DND-41 (cell line): ENCODE measurements at regions not wholly inside any gene's neighbourhood (a gene's known extent, or its start where the extent isn't known, plus 50 kb on each side); places are given as distances from the start of the nearest gene placed in this dataset.

Experiments used
- ATAC-seq: fragments of 200-7000 bp; cut with Tn5 transposase; 3 replicates; pipeline ENCODE4 v1.9.1; 2021; ENCODE audit warnings: low read depth; ENCODE audit not compliant: insufficient read depth
- DNase-seq: peaks from one replicate; pipeline ENCODE4 v3.0.0-alpha.2; 2020
- H2AFZ ChIP-seq: 2 replicates; pipeline ENCODE4 v1.6.0; 2012; ENCODE audit warnings: low read depth, low read length
- H3K27ac ChIP-seq: 2 replicates; pipeline ENCODE4 v1.5.1; 2012; ENCODE audit warnings: low read length, inconsistent platforms
- H3K27me3 ChIP-seq: fragments of 200-600 bp; sonication (generic); 2 replicates; pipeline ENCODE4 v1.6.0; 2012; ENCODE audit warnings: low read length, mild to moderate bottlenecking, inconsistent platforms; ENCODE audit not compliant: insufficient read depth, poor library complexity
- H3K36me3 ChIP-seq: 2 replicates; pipeline ENCODE4 v1.5.1; 2012; ENCODE audit warnings: low read length, inconsistent platforms; ENCODE audit not compliant: insufficient read depth
- H3K4me1 ChIP-seq: 2 replicates; pipeline ENCODE4 v1.5.1; 2012; ENCODE audit warnings: mild to moderate bottlenecking, low read length; ENCODE audit not compliant: insufficient read depth
- H3K4me2 ChIP-seq: 2 replicates; pipeline ENCODE4 v1.6.0; 2012; ENCODE audit warnings: mild to moderate bottlenecking, moderate library complexity, low read length, inconsistent platforms; ENCODE audit not compliant: insufficient read depth
- H3K4me3 ChIP-seq, 2 experiments: fragments of 200-600 bp in 1 of 2; shearing (Covaris generic) in 1 of 2; 2 replicates each; pipeline ENCODE4 v1.5.1; 2012 to 2016; ENCODE audit warnings: inconsistent platforms in 2 of 2, low read length in 2 of 2, mild to moderate bottlenecking in 2 of 2, low read depth in 1 of 2, moderate library complexity in 1 of 2
- H3K79me2 ChIP-seq: 2 replicates; pipeline ENCODE4 v1.6.0; 2012; ENCODE audit warnings: low read length, inconsistent platforms; ENCODE audit not compliant: insufficient read depth
- H3K9ac ChIP-seq: 2 replicates; pipeline ENCODE4 v1.6.0; 2012; ENCODE audit warnings: low read depth, mild to moderate bottlenecking, inconsistent platforms, low read length, moderate library complexity
- H3K9me3 ChIP-seq: 2 replicates; pipeline ENCODE4 v1.5.1; 2012; ENCODE audit warnings: low read length, moderate library complexity, mild to moderate bottlenecking, inconsistent platforms; ENCODE audit not compliant: insufficient read depth, severe bottlenecking
- H4K20me1 ChIP-seq: 2 replicates; pipeline ENCODE4 v1.6.0; 2012; ENCODE audit warnings: low read length; ENCODE audit not compliant: insufficient read depth
- EZH2 ChIP-seq: IDR thresholded peaks from 3 replicates; pipeline ENCODE4 v1.6.1; 2012; ENCODE audit warnings: borderline replicate concordance, low read depth, mild to moderate bottlenecking, moderate library complexity, low read length, inconsistent platforms; ENCODE audit not compliant: severe bottlenecking
- TF ChIP-seq, protein P1 (sequence below): IDR thresholded peaks from 2 replicates; pipeline ENCODE4 v1.5.1; 2012; ENCODE audit warnings: borderline replicate concordance, low read length, moderate library complexity, mild to moderate bottlenecking; ENCODE audit not compliant: poor library complexity, severe bottlenecking; ENCODE audit errors: extremely low read depth

DNA sequence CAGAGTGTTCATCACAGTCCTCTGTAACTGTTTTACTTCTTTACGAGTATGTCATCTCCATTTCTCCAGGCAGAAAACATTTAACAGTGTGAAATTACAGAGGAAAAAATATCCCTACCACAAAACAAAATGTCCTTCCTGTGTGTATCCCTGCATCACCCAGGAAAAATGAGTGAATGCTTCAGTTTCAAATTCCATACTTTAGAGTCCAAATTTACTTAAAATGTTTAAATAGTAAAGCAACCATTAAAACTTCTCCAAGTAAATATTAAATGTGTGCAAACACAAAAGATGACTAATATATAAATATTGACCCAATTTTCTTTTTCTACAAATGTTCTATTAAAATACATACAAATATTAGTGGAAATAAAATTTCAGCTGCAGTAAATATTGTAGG is 1016.6 kb upstream of the PCDH20 start:
- ATAC-seq (no peak), DNase-seq (no peak)
- no peaks in the 10 kb centered on the region for H4K20me1 ChIP-seq
- H3K9ac ChIP-seq = no peak overlapping the region
- H3K36me3 ChIP-seq = no peaks in the 10 kb centered on the region
- TF ChIP-seq, protein P1, sequence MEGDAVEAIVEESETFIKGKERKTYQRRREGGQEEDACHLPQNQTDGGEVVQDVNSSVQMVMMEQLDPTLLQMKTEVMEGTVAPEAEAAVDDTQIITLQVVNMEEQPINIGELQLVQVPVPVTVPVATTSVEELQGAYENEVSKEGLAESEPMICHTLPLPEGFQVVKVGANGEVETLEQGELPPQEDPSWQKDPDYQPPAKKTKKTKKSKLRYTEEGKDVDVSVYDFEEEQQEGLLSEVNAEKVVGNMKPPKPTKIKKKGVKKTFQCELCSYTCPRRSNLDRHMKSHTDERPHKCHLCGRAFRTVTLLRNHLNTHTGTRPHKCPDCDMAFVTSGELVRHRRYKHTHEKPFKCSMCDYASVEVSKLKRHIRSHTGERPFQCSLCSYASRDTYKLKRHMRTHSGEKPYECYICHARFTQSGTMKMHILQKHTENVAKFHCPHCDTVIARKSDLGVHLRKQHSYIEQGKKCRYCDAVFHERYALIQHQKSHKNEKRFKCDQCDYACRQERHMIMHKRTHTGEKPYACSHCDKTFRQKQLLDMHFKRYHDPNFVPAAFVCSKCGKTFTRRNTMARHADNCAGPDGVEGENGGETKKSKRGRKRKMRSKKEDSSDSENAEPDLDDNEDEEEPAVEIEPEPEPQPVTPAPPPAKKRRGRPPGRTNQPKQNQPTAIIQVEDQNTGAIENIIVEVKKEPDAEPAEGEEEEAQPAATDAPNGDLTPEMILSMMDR = no peak
- no peak for TF ChIP-seq EZH2
- no peaks in the 10 kb centered on the region for H3K27me3 ChIP-seq
- H3K79me2 ChIP-seq = no peaks in the 10 kb centered on the region
- no peaks in the 10 kb centered on the region for H3K4me1 ChIP-seq
- H2AFZ ChIP-seq = no peak overlapping the region
- no peak overlapping the region for H3K27ac ChIP-seq
- H3K4me3 ChIP-seq = no peak overlapping the region
- no peak overlapping the region for H3K4me2 ChIP-seq
- no peaks in the 10 kb centered on the region for H3K9me3 ChIP-seq

DNA sequence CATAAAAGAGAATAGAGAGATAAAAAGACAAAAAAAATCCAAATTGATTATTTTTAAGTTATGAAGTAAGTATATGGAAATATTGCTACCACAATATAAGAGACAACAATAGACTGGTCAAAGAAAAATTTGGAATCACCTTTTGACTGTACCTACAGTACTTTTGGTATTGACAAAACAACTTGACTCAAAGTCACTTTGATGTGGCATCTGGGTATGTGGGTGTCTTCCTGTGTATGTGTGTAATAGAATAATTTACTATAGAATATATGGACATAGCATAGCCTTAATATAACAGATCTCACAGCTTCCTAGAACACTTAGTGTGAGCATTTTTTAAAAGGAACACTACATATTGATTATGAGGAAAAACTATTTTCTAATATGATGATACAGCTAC is 1016.2 kb upstream of the PCDH20 start:
- no peaks in the 10 kb centered on the region for H3K79me2 ChIP-seq
- H3K9ac ChIP-seq = no peak overlapping the region
- H3K4me1 ChIP-seq = no peaks in the 10 kb centered on the region
- H3K36me3 ChIP-seq = no peaks in the 10 kb centered on the region
- no peaks in the 10 kb centered on the region for H3K27me3 ChIP-seq
- no peaks in the 10 kb centered on the region for H4K20me1 ChIP-seq
- TF ChIP-seq EZH2 = no peak
- TF ChIP-seq, protein P1 = no peak
- H3K4me2 ChIP-seq = no peak overlapping the region
- peak; percentile 66 for ATAC-seq
- no peaks in the 10 kb centered on the region for H3K9me3 ChIP-seq
- H3K27ac ChIP-seq = no peak overlapping the region
- DNase-seq = no peak
- no peak overlapping the region for H3K4me3 ChIP-seq
- H2AFZ ChIP-seq = no peak overlapping the region

DNA sequence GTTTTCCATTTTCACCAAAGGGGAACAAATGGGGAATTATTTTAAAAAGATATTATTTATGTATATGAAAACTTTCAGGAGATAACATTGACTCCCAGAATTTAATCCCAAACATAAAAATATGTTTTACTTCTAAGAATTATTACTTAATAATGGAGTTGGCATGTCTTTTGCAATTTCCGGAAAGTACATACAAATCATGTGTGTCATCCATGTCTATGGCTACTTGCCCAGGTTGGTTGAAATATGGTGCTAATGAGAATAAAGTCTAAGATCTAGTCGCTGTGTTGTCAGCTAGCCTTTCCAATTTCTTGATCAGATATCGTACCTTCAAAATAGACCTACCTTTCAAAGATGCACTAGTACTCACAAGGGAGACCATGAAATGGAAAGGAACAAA is 1003.2 kb upstream of the PCDH20 start:
- Histone ChIP-seq H3K9me3 (no peaks in the 10 kb centered on the region), H2AFZ (no peak overlapping the region), H3K4me2 (no peak overlapping the region), H3K36me3 (no peaks in the 10 kb centered on the region), H3K79me2 (no peaks in the 10 kb centered on the region), H3K4me3 (no peak overlapping the region), H4K20me1 (no peaks in the 10 kb centered on the region), H3K9ac (no peak overlapping the region), H3K27ac (no peak overlapping the region), H3K27me3 (no peaks in the 10 kb centered on the region), H3K4me1 (no peaks in the 10 kb centered on the region)
- no peak for ATAC-seq
- TF ChIP-seq, protein P1 = no peak
- no peak for TF ChIP-seq EZH2
- no peak for DNase-seq

DNA sequence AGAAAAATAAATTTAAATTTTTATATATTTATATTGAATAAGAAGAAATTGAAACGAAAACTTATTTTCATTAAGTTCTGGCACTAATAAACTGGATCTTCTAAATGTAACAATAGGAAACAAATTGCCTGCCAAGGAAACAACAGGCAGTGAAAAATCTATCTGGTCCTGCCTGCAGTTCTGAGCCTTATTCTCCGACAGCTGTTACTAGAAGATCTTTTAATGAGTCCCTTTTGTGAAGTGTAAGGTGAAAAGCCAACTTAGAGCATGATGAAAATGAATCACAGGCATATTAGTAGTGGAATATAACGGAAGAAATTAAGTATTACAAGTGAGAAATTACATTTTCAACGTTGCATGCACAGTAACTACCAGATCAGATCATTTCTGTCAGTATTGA is 1002.7 kb upstream of the PCDH20 start:
- ATAC-seq (no peak), DNase-seq (no peak)
- H3K36me3 ChIP-seq = no peaks in the 10 kb centered on the region
- H2AFZ ChIP-seq = no peak overlapping the region
- H3K4me3 ChIP-seq = no peak overlapping the region
- H3K9me3 ChIP-seq = no peaks in the 10 kb centered on the region
- TF ChIP-seq EZH2 = no peak
- TF ChIP-seq, protein P1 = no peak
- H3K4me1 ChIP-seq = no peaks in the 10 kb centered on the region
- H3K79me2 ChIP-seq = no peaks in the 10 kb centered on the region
- no peak overlapping the region for H3K4me2 ChIP-seq
- no peaks in the 10 kb centered on the region for H4K20me1 ChIP-seq
- no peak overlapping the region for H3K9ac ChIP-seq
- no peaks in the 10 kb centered on the region for H3K27me3 ChIP-seq
- H3K27ac ChIP-seq = no peak overlapping the region
